ENCODE measurements at regions not wholly inside any gene's neighbourhood (a gene's known extent, or its start where the extent isn't known, plus 50 kb on each side); places are given as distances from the start of the nearest gene placed in this dataset.

DNA sequence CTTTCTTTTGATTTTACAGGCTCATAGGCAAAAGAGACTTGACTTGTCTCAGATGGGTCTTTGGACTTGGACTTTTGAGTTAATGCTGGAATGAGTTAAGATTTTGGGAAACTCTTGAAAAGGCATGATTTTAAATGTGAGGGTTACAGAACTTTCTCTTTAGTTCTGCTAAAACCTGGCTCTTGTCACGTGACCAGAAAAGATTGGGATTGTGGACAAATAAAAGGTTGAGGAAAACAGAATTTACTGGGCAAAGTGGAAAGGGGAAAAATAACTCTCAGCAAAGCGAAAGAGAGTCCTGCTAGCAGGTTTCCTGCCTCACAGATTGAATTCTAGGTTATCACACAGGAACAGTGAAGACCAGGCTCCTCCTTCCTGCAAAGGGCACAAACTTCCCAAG lies 114.0 kb downstream of the SPANXN4 start:
- Mint-ChIP-seq H3K36me3 (no peaks in the 10 kb centered on the region), H3K9me3 (peaks cover 0 to 4% (median 0%) of the 10 kb centered on the region in 5 donors), H3K27me3 (no peaks in the 10 kb centered on the region), H3K4me3 (no peak overlapping the region), H3K4me1 (no peaks in the 10 kb centered on the region), H3K27ac (no peak overlapping the region)
- H3K4me3 ChIP-seq (ENCODE audit: low read length): no peak overlapping the region
- no peaks in the 10 kb centered on the region for H3K9me3 ChIP-seq (ENCODE audit: low read length)
- ChIA-PET POLR2A (no interaction called here), CTCF (no interaction called here)
- no peaks in the 10 kb centered on the region for H3K36me3 ChIP-seq (ENCODE audit: insufficient read depth, low read length)
- no peak overlapping the region for H3K27ac ChIP-seq (ENCODE audit: low read depth, low read length)
- no peaks in the 10 kb centered on the region for H3K27me3 ChIP-seq (ENCODE audit: insufficient read depth, low read length, poor library complexity, severe bottlenecking)
- DNase-seq: no peak
- H3K4me1 ChIP-seq (ENCODE audit: insufficient read depth, low read length): no peaks in the 10 kb centered on the region

DNA sequence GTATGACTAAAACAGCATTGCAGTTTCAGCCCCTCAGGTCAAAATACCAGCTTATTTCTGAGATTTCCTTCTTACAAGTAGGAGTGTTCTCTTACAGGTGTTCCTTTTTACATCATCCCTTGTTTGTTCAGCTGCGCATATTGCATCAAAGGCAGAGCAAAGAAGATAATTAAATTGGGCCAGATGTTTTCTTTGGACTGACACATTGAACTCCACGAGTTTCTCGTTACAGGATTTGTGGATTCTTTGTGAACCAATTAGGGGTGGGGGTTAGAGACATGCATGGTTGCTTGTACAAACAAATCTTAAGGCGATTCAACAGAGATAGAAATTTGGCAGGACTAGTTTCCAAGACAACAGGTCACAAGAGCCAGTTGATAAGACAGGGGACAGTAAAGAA lies 95.7 kb downstream of the SPANXN4 start:
- ChIA-PET CTCF (no interaction called here), POLR2A (no interaction called here)
- H3K4me3 ChIP-seq (ENCODE audit: low read length): no peak overlapping the region
- Mint-ChIP-seq H3K4me3 (no peak overlapping the region), H3K9me3 (peaks cover 0 to 4% (median 0%) of the 10 kb centered on the region in 5 donors), H3K4me1 (no peaks in the 10 kb centered on the region), H3K27me3 (peaks cover 0 to 3% of the 10 kb centered on the region in 2 donors), H3K36me3 (no peaks in the 10 kb centered on the region), H3K27ac (no peak overlapping the region)
- DNase-seq: no peak
- no peak overlapping the region for H3K27ac ChIP-seq (ENCODE audit: low read depth, low read length)
- H3K4me1 ChIP-seq (ENCODE audit: insufficient read depth, low read length): no peaks in the 10 kb centered on the region
- H3K9me3 ChIP-seq (ENCODE audit: low read length): no peaks in the 10 kb centered on the region
- no peaks in the 10 kb centered on the region for H3K27me3 ChIP-seq (ENCODE audit: insufficient read depth, low read length, poor library complexity, severe bottlenecking)
- no peaks in the 10 kb centered on the region for H3K36me3 ChIP-seq (ENCODE audit: insufficient read depth, low read length)

GRCh38 chrX:143115466-143115865 lies 89.7 kb downstream of the SPANXN4 start:
- H3K36me3 ChIP-seq (ENCODE audit: insufficient read depth, low read length): no peaks in the 10 kb centered on the region
- Mint-ChIP-seq H3K27ac (no peak overlapping the region), H3K36me3 (no peaks in the 10 kb centered on the region), H3K27me3 (no peaks in the 10 kb centered on the region), H3K4me3 (no peak overlapping the region), H3K4me1 (no peaks in the 10 kb centered on the region), H3K9me3 (peaks cover 0 to 2% (median 1%) of the 10 kb centered on the region in 5 donors)
- H3K4me1 ChIP-seq (ENCODE audit: insufficient read depth, low read length): no peaks in the 10 kb centered on the region
- no peak overlapping the region for H3K4me3 ChIP-seq (ENCODE audit: low read length)
- no peak for DNase-seq
- no peaks in the 10 kb centered on the region for H3K27me3 ChIP-seq (ENCODE audit: insufficient read depth, low read length, poor library complexity, severe bottlenecking)
- H3K9me3 ChIP-seq (ENCODE audit: low read length): no peaks in the 10 kb centered on the region
- H3K27ac ChIP-seq (ENCODE audit: low read depth, low read length): no peak overlapping the region
- ChIA-PET CTCF (no interaction called here), POLR2A (no interaction called here)

DNA sequence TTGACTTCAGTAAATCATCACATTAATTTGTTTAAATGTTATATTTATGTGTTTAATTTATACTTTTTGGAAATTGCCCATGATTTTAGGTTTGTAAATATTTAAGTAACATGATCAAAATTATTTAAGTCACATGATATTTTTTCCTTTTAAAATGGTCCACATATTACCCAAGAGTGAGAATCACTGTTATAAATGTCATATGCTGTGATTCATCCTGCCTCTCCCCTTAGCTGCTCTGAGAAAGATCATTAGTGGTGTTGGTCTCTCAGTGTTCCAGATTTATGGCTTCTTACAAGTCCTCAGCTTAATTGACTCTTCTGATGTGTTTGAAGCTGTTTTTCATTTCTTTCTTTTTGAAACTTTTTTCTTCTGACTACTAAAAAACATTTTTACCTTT lies 70.1 kb downstream of the SPANXN4 start:
- Mint-ChIP-seq H3K4me3 (no peak overlapping the region), H3K27ac (no peak overlapping the region), H3K27me3 (no peaks in the 10 kb centered on the region), H3K9me3 (peaks cover 0 to 5% (median 0%) of the 10 kb centered on the region in 5 donors), H3K4me1 (no peaks in the 10 kb centered on the region), H3K36me3 (no peaks in the 10 kb centered on the region)
- POLR2A ChIA-PET: no interaction called here
- Histone ChIP-seq H3K36me3 (ENCODE audit: insufficient read depth, low read length) (no peaks in the 10 kb centered on the region), H3K27ac (ENCODE audit: low read depth, low read length) (no peak overlapping the region), H3K4me1 (ENCODE audit: insufficient read depth, low read length) (no peaks in the 10 kb centered on the region), H3K4me3 (ENCODE audit: low read length) (no peak overlapping the region), H3K27me3 (ENCODE audit: insufficient read depth, low read length, poor library complexity, severe bottlenecking) (no peaks in the 10 kb centered on the region), H3K9me3 (ENCODE audit: low read length) (no peaks in the 10 kb centered on the region)
- DNase-seq: no peak
- CTCF ChIA-PET: no interaction called here

DNA sequence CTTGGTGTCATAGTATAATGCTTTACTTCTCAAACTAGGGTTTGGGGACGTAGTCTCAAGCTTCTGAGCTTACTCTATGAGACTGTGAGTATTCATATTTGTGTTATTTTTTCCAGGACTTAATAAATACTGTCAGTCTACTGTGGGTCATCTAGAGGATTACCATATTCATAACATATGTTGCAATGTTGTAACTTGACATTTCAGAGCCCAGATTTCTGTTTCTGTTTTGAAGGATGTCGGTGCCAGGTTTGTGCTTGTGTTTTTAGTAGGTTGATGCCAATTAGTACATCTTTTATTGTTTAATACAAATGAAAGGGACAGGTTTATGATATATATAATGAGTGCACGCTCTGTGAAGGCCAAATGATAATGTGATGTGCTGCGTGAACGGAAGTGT lies 69.6 kb downstream of the SPANXN4 start:
- Mint-ChIP-seq H3K36me3 (no peaks in the 10 kb centered on the region), H3K27me3 (no peaks in the 10 kb centered on the region), H3K27ac (no peak overlapping the region), H3K9me3 (peaks cover 0 to 5% (median 0%) of the 10 kb centered on the region in 5 donors), H3K4me3 (no peak overlapping the region), H3K4me1 (no peaks in the 10 kb centered on the region)
- no peak for DNase-seq
- no peak overlapping the region for H3K4me3 ChIP-seq (ENCODE audit: low read length)
- no peaks in the 10 kb centered on the region for H3K4me1 ChIP-seq (ENCODE audit: insufficient read depth, low read length)
- H3K36me3 ChIP-seq (ENCODE audit: insufficient read depth, low read length): no peaks in the 10 kb centered on the region
- H3K27ac ChIP-seq (ENCODE audit: low read depth, low read length): no peak overlapping the region
- CTCF ChIA-PET: no interaction called here
- no peaks in the 10 kb centered on the region for H3K9me3 ChIP-seq (ENCODE audit: low read length)
- POLR2A ChIA-PET: no interaction called here
- no peaks in the 10 kb centered on the region for H3K27me3 ChIP-seq (ENCODE audit: insufficient read depth, low read length, poor library complexity, severe bottlenecking)

DNA sequence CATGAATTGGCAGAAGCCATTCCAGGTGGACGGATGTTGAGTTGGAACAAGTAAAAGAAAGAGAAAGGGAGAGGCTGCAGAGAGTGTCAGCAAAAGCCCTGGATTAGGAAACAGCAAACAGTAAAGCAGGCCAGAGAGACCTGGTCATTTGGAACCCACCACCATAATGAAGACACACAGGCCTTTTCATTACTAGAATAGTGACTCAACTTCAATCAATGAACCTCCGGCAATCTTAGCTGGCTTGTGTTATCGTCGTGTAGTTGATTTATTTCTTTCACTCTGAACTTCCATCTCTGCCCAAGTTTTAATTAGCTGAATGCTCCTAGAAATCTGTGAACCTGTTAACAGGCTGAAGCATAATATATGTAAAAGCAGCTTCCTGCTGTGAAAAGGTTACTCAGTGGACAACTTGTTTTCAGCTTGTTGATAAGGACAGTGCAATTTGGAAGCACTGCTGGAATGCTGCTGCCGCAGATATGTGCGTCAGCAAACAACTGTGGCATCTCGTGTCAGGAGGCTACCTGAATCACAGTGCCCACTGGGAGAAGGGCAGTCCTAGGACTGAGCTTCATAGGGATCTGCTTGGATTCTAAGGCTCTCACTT lies 68.8 kb downstream of the SPANXN4 start:
- CTCF ChIA-PET: no interaction called here
- no peak overlapping the region for H3K27ac Mint-ChIP-seq
- no peaks in the 10 kb centered on the region for H3K4me1 Mint-ChIP-seq
- POLR2A ChIA-PET: no interaction called here
- Histone ChIP-seq H3K27me3 (ENCODE audit: insufficient read depth, low read length, poor library complexity, severe bottlenecking) (no peaks in the 10 kb centered on the region), H3K36me3 (ENCODE audit: insufficient read depth, low read length) (no peaks in the 10 kb centered on the region), H3K4me1 (ENCODE audit: insufficient read depth, low read length) (no peaks in the 10 kb centered on the region), H3K27ac (ENCODE audit: low read depth, low read length) (no peak overlapping the region), H3K4me3 (ENCODE audit: low read length) (no peak overlapping the region), H3K9me3 (ENCODE audit: low read length) (no peaks in the 10 kb centered on the region)
- H3K27me3 Mint-ChIP-seq: no peaks in the 10 kb centered on the region
- no peaks in the 10 kb centered on the region for H3K36me3 Mint-ChIP-seq
- peaks cover 0 to 5% (median 0%) of the 10 kb centered on the region in 5 donors for H3K9me3 Mint-ChIP-seq
- H3K4me3 Mint-ChIP-seq: no peak overlapping the region
- no peak for DNase-seq

Data from CD8-positive, alpha-beta memory T cell (primary cell).